GM12801 (cell line): ENCODE measurements at regions not wholly inside any gene's neighbourhood (a gene's known extent, or its start where the extent isn't known, plus 50 kb on each side); places are given as distances from the start of the nearest gene placed in this dataset.

Source experiments
- CTCF ChIP-seq: IDR thresholded peaks from one replicate; pipeline ENCODE4 v1.5.1; 2011; ENCODE audit warnings: control low read depth; ENCODE audit not compliant: insufficient read length; ENCODE audit errors: extremely low read depth

GRCh38 chr5:68612972-68613371 is 397.4 kb downstream of the PIK3R1 start:
- TF ChIP-seq CTCF: no peak

- TF ChIP-seq CTCF: no peak
These were observed 402.9 kb downstream of the PIK3R1 start for GRCh38 chr5:68618501-68618900.

GRCh38 chr5:68627001-68627400 is 411.4 kb downstream of the PIK3R1 start:
- no peak for TF ChIP-seq CTCF

- no peak for TF ChIP-seq CTCF
These were observed 412.7 kb downstream of the PIK3R1 start for GRCh38 chr5:68628082-68628814.

GRCh38 chr5:68630354-68630753 is 414.8 kb downstream of the PIK3R1 start:
- no peak for TF ChIP-seq CTCF

- no peak for TF ChIP-seq CTCF
These were observed 416.3 kb downstream of the PIK3R1 start for GRCh38 chr5:68631884-68632283.

- TF ChIP-seq CTCF: no peak
These were observed 425.7 kb downstream of the PIK3R1 start for GRCh38 chr5:68641211-68641610.

- no peak for TF ChIP-seq CTCF
These were observed 427.5 kb downstream of the PIK3R1 start for GRCh38 chr5:68643064-68643463.
